GM12875 (cell line): ENCODE measurements at regions not wholly inside any gene's neighbourhood (a gene's known extent, or its start where the extent isn't known, plus 50 kb on each side); places are given as distances from the start of the nearest gene placed in this dataset.

Experiments used
- H3K4me3 ChIP-seq: one replicate; pipeline ENCODE4 v1.5.1; 2011; ENCODE audit warnings: low read depth, low read length, control low read depth
- CTCF ChIP-seq: IDR thresholded peaks from 2 replicates; pipeline ENCODE4 v1.5.1; 2011; ENCODE audit warnings: low read depth, mild to moderate bottlenecking, control low read depth, inconsistent platforms, low read length, moderate library complexity, borderline replicate concordance; ENCODE audit not compliant: insufficient read depth

DNA sequence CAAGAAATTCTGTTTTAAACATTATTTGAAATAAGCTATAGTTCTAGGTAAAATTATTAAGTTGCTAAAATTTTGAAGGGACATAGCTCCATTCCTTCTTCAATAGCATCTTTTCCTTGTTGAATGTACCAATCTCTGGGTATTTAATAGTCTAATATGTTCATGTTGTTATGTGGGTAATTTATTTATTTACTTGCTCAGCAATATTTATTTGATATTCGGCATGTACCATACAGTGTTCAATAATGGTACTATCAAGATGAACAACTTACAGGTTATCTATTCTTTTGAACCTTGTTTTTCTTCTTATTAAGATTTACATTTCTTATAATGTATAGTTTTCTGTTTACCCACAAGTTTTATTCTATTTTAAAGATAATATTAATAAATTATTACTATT is 1616.8 kb upstream of the PIK3C3 start:
- no peak overlapping the region for H3K4me3 ChIP-seq
- no peak for TF ChIP-seq CTCF

DNA sequence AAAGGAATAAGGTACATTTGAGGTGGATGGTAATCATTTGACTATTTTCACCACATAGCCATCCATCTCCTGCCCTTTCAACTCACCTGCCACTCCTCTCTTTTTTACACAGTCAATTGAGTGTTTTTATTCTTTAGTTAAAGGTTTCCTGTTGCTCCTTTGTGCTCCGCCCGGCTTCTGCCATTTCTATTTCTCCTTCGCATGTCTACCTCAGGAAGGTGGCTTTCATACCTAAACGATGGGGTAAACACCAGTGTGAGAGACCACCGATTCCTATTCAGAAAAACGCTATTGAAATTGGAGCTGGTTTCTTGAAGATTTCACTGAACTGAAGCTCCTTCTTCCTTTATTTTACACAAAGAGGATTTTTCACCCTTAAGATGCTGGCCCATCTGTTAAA is 1628.0 kb upstream of the PIK3C3 start:
- no peak for TF ChIP-seq CTCF
- no peak overlapping the region for H3K4me3 ChIP-seq

DNA sequence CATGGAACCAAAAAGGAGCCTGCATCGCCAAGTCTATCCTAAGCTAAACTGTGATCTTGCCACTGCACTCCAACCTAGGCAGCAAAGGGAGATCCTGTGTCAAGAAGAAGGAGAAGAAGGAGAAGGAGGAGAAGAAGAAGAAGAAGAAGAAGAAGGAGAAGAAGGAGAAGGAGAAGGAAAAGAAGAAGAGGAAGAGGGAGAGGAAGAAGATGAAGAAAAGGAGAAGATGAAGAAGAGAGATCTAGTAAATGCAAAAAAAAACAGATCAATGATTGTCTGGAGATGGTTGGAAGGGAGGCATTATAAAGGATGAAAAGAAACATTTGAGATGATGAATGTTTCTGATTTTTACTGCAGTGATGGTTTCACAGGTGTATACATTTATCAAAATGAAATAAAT is 1629.0 kb upstream of the PIK3C3 start:
- no peak overlapping the region for H3K4me3 ChIP-seq
- no peak for TF ChIP-seq CTCF

GRCh38 chr18:40314199-40314598 is 1640.8 kb upstream of the PIK3C3 start:
- no peak for TF ChIP-seq CTCF
- H3K4me3 ChIP-seq = no peak overlapping the region

GRCh38 chr18:40313030-40313642 is 1641.9 kb upstream of the PIK3C3 start:
- no peak for TF ChIP-seq CTCF

GRCh38 chr18:40307627-40308026 is 1647.4 kb upstream of the PIK3C3 start:
- H3K4me3 ChIP-seq = no peak overlapping the region
- no peak for TF ChIP-seq CTCF

More at GRCh38 chr18:40313030-40313642, 1641.9 kb upstream of the PIK3C3 start:
- H3K4me3 ChIP-seq = no peak overlapping the region

DNA sequence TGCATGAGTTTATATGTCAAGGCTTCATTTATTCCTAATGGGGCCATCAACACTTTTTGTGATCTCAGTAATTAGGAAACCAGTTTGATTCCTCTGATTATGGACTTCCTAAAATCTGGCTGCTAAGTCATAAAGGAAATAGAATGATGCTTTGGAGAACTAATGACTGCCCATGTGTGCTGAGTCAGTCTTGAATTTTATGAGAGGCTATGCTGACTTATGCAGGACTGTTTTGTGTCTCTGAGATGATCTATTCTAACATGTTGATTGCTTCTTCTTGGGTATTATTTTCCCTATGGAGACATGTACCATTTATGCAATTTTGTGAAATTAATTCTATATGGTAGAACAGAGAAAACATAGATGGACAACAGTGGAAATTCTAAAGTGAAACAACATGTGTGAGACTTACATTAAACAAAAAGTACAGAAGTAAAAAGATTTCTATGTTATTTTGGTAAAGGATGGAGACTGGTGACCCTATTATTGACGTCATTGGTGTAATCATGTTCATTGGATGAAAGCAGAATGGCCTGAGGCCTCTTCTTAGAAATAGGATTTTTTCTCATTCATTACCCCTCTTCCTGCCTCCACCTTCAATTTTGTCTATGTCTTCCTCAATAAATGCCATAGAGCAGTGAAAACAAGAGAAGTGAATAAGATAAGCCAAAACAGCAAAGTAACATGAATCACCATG is 1658.2 kb upstream of the PIK3C3 start:
- TF ChIP-seq CTCF = no peak
- H3K4me3 ChIP-seq = no peak overlapping the region
